Stimulated activated naive CD8-positive, alpha-beta T cell treated with anti-CD3 and anti-CD28 coated beads, Interleukin-15, Interleukin-2, amounts not matched to agents 100 ng/mL and 50 ng/mL, for 24 hours (primary cell): ENCODE measurements at regions not wholly inside any gene's neighbourhood (a gene's known extent, or its start where the extent isn't known, plus 50 kb on each side); places are given as distances from the start of the nearest gene placed in this dataset.

Experiments
- H3K27ac Mint-ChIP-seq: one replicate; pipeline ENCODE4 v1.8.0; 2021; ENCODE audit warnings: mild to moderate bottlenecking, mixed read lengths
- H3K27me3 Mint-ChIP-seq: one replicate; pipeline ENCODE4 v1.8.0; 2021; ENCODE audit warnings: mixed read lengths
- H3K36me3 Mint-ChIP-seq: one replicate; pipeline ENCODE4 v1.8.0; 2021; ENCODE audit warnings: low read depth, mixed read lengths
- H3K4me1 Mint-ChIP-seq: one replicate; pipeline ENCODE4 v1.8.0; 2021; ENCODE audit warnings: low read depth, mixed read lengths
- H3K4me3 Mint-ChIP-seq: one replicate; pipeline ENCODE4 v1.8.0; 2021; ENCODE audit warnings: mild to moderate bottlenecking, mixed read lengths
- H3K9me3 Mint-ChIP-seq: one replicate; pipeline ENCODE4 v1.8.0; 2021; ENCODE audit warnings: mixed read lengths

- H3K27ac Mint-ChIP-seq: no peak overlapping the region
- no peaks in the 10 kb centered on the region for H3K4me1 Mint-ChIP-seq
- no peak overlapping the region for H3K4me3 Mint-ChIP-seq
- peaks cover 8% of the 10 kb centered on the region for H3K27me3 Mint-ChIP-seq
- no peaks in the 10 kb centered on the region for H3K9me3 Mint-ChIP-seq
- no peaks in the 10 kb centered on the region for H3K36me3 Mint-ChIP-seq
These were observed 171.8 kb upstream of the PCSK5 start for GRCh38 chr9:75718677-75719076.

- Mint-ChIP-seq H3K27ac (no peak overlapping the region), H3K27me3 (peaks cover 3% of the 10 kb centered on the region), H3K4me3 (no peak overlapping the region), H3K4me1 (no peaks in the 10 kb centered on the region), H3K36me3 (no peaks in the 10 kb centered on the region), H3K9me3 (peaks cover 9% of the 10 kb centered on the region)
These were observed 162.1 kb upstream of the PCSK5 start for GRCh38 chr9:75728391-75728790.

DNA sequence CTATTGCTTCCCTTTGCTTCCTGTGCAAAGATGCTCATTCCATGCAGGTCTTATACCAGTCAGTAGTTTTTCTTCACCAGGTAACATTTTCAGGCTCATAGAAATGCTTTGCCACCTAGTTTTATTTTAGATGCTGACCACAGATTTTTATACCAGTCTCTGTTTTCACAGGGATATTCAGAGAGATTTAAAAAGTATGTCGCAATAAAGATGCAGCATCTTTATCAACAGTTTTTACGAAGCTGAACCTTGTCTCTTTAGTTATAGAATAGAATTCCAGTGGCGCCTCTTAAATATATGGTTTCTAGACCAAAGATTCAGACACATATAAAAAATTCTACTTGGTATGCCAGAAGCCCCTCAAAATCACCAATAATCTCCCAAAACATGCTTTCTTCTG lies 155.7 kb upstream of the PCSK5 start:
- peaks cover 6% of the 10 kb centered on the region for H3K27me3 Mint-ChIP-seq
- H3K36me3 Mint-ChIP-seq: no peaks in the 10 kb centered on the region
- H3K9me3 Mint-ChIP-seq: peaks cover 9% of the 10 kb centered on the region
- H3K27ac Mint-ChIP-seq: no peak overlapping the region
- H3K4me3 Mint-ChIP-seq: no peak overlapping the region
- H3K4me1 Mint-ChIP-seq: no peaks in the 10 kb centered on the region

- Mint-ChIP-seq H3K36me3 (no peaks in the 10 kb centered on the region), H3K27me3 (peaks cover 6% of the 10 kb centered on the region), H3K4me1 (no peaks in the 10 kb centered on the region), H3K4me3 (no peak overlapping the region), H3K27ac (no peak overlapping the region), H3K9me3 (peaks cover 4% of the 10 kb centered on the region)
These were observed 150.4 kb upstream of the PCSK5 start for GRCh38 chr9:75739884-75740611.

- Mint-ChIP-seq H3K4me1 (no peaks in the 10 kb centered on the region), H3K27me3 (peaks cover 3% of the 10 kb centered on the region), H3K4me3 (no peak overlapping the region)
These were observed 146.6 kb upstream of the PCSK5 start for GRCh38 chr9:75743855-75744254.

GRCh38 chr9:75754080-75754479 lies 136.4 kb upstream of the PCSK5 start:
- Mint-ChIP-seq H3K4me3 (no peak overlapping the region), H3K27me3 (no peaks in the 10 kb centered on the region), H3K4me1 (no peaks in the 10 kb centered on the region), H3K9me3 (no peaks in the 10 kb centered on the region), H3K27ac (no peak overlapping the region), H3K36me3 (no peaks in the 10 kb centered on the region)

More at GRCh38 chr9:75743855-75744254, 146.6 kb upstream of the PCSK5 start:
- Mint-ChIP-seq H3K27ac (no peak overlapping the region), H3K9me3 (peaks cover 4% of the 10 kb centered on the region), H3K36me3 (no peaks in the 10 kb centered on the region)

- Mint-ChIP-seq H3K27ac (no peak overlapping the region), H3K9me3 (peaks cover 4% of the 10 kb centered on the region), H3K4me1 (no peaks in the 10 kb centered on the region), H3K4me3 (no peak overlapping the region), H3K36me3 (no peaks in the 10 kb centered on the region), H3K27me3 (no peaks in the 10 kb centered on the region)
These were observed 115.3 kb upstream of the PCSK5 start for GRCh38 chr9:75775166-75775565.

DNA sequence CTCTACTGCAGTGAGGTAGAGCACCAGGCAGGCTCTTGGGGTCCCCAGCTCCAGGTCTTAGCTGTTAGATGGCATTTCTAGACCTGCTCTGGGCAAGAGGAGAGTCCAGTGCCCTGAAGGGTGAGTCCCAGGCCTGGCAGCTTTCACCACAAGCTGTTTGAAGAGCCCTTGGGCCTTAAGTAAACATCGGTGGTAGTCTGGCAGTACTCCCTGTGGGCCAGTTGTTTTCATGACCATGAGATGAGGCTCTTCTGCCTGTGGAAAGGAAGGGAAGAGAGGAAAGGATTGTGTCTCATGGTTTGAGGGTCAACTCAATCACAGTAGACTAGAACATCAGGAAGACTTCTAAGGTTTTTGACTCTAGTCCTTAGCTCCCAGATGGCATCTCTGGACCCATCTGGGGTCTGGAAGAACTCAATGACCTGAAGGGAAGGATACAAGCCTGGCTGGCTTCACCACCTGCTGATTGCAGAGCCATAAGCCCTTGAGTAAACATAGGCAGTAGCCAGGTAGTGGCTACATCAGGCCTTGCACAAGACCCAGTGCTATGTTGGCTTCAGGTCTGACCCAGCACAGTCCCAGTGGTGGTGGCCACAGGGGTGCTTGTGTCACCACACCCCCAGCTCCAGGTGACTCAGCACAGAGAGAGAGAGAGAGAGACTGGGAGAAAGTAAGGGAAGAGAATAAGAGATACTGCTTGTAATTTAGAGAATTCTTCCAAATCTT lies 114.3 kb upstream of the PCSK5 start:
- no peaks in the 10 kb centered on the region for H3K27me3 Mint-ChIP-seq
- H3K36me3 Mint-ChIP-seq: no peaks in the 10 kb centered on the region
- no peak overlapping the region for H3K4me3 Mint-ChIP-seq
- no peaks in the 10 kb centered on the region for H3K4me1 Mint-ChIP-seq
- H3K27ac Mint-ChIP-seq: no peak overlapping the region
- no peaks in the 10 kb centered on the region for H3K9me3 Mint-ChIP-seq

GRCh38 chr9:75780185-75780584 lies 110.3 kb upstream of the PCSK5 start:
- no peak overlapping the region for H3K4me3 Mint-ChIP-seq
- H3K27ac Mint-ChIP-seq: no peak overlapping the region
- H3K36me3 Mint-ChIP-seq: no peaks in the 10 kb centered on the region
- no peaks in the 10 kb centered on the region for H3K27me3 Mint-ChIP-seq
- H3K9me3 Mint-ChIP-seq: no peaks in the 10 kb centered on the region
- no peaks in the 10 kb centered on the region for H3K4me1 Mint-ChIP-seq

GRCh38 chr9:75788006-75788634 lies 102.4 kb upstream of the PCSK5 start:
- Mint-ChIP-seq H3K4me3 (no peak overlapping the region), H3K36me3 (no peaks in the 10 kb centered on the region), H3K9me3 (peaks cover 5% of the 10 kb centered on the region), H3K27ac (no peak overlapping the region), H3K27me3 (no peaks in the 10 kb centered on the region), H3K4me1 (no peaks in the 10 kb centered on the region)

DNA sequence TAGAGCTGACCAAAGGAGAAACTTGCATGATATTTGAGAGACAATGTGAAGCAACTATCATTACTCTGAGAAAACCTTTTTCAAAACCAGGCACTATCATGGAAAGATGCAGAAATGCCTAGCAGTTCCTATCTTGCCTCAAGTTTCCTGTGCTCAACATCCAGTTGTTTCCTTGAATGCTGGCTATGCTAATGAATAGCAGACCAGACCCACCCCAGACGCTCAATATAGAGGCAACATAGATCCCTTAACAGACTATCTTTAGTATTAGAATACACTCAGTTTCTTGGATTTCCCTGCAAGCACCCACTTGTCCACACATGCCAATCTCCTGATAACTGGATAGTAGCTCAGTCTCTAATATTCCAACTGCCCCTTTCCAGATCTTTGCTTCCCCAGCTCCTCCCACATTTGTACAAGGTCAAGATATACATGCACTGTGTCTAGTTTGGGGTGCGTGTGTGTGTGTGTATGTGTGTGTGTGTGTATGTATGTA lies 93.3 kb upstream of the PCSK5 start:
- H3K36me3 Mint-ChIP-seq: no peaks in the 10 kb centered on the region
- H3K4me3 Mint-ChIP-seq: no peak overlapping the region
- H3K27ac Mint-ChIP-seq: no peak overlapping the region
- no peaks in the 10 kb centered on the region for H3K4me1 Mint-ChIP-seq
- H3K9me3 Mint-ChIP-seq: no peaks in the 10 kb centered on the region
- H3K27me3 Mint-ChIP-seq: peaks cover 3% of the 10 kb centered on the region

DNA sequence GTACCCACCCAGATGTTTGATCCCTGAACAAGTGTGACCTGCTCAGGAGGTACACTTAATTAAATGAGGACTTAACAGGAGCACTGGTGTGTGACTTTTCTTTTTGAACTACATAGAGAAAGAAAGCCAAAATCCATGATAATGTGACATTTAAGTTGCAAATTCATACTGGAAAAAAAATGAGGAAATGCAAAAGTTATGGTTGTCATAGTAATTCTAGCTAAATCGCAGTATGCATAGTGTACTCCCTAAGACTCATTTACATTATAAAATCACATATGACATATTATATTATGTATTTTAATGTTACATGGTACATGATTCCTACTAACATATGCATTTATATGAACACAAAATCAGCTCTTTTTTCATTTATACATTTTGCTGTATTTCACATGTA lies 92.0 kb upstream of the PCSK5 start:
- no peaks in the 10 kb centered on the region for H3K9me3 Mint-ChIP-seq
- H3K4me1 Mint-ChIP-seq: no peaks in the 10 kb centered on the region
- H3K27ac Mint-ChIP-seq: no peak overlapping the region
- no peaks in the 10 kb centered on the region for H3K36me3 Mint-ChIP-seq
- peaks cover 3% of the 10 kb centered on the region for H3K27me3 Mint-ChIP-seq
- no peak overlapping the region for H3K4me3 Mint-ChIP-seq

DNA sequence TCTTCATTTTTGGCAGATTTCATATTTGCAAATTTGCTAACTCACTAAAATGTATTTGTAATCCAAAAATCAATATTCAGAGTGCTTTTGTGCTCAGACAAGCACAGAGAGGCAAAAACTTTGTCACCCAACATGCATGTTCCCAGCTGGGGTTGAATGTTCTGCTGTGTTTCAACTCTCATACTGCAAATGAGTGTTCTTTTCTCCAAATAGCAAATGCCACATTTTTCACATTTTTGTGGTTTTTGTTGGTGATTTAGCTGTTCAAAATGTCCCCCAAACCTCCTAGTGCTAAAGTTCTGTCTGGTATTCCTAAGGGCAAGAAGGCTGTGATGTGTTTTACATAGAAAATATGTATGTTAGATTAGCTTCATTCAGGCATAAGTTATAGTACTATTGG lies 87.3 kb upstream of the PCSK5 start:
- Mint-ChIP-seq H3K27me3 (peaks cover 3% of the 10 kb centered on the region), H3K9me3 (no peaks in the 10 kb centered on the region), H3K4me3 (no peak overlapping the region), H3K4me1 (no peaks in the 10 kb centered on the region), H3K27ac (no peak overlapping the region), H3K36me3 (no peaks in the 10 kb centered on the region)

GRCh38 chr9:75810063-75810462 lies 80.4 kb upstream of the PCSK5 start:
- Mint-ChIP-seq H3K9me3 (peaks cover 20% of the 10 kb centered on the region), H3K4me1 (no peaks in the 10 kb centered on the region), H3K36me3 (no peaks in the 10 kb centered on the region), H3K27me3 (no peaks in the 10 kb centered on the region), H3K27ac (no peak overlapping the region), H3K4me3 (no peak overlapping the region)

DNA sequence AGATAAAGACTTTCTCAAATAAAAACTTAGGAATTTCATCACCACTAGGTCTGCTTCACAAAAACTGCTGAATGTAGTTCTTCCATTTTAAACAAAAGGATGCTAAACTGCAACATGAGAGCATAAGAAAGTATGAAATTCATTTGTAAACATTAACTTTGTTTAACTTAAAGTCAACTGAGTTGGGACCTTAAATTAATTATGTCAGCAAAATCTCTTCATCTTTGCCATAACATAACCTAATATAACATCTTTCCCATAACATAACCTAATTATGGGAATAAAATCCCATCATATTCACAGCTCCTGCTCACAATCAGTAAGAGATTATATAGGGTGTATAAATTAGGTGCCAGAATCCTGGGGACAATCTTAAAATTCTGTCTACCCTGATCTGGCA lies 78.8 kb upstream of the PCSK5 start:
- Mint-ChIP-seq H3K4me3 (no peak overlapping the region), H3K9me3 (peaks cover 20% of the 10 kb centered on the region), H3K27me3 (no peaks in the 10 kb centered on the region), H3K4me1 (no peaks in the 10 kb centered on the region), H3K27ac (no peak overlapping the region), H3K36me3 (no peaks in the 10 kb centered on the region)
